ENCODE measurements at regions not wholly inside any gene's neighbourhood (a gene's known extent, or its start where the extent isn't known, plus 50 kb on each side); places are given as distances from the start of the nearest gene placed in this dataset.
"Not testable (repeated sequence)": the region's sequence is repeated elsewhere in the genome, so short reads cannot be mapped to it uniquely, and the experiment has no call there.

GRCh38 chr18:14460364-14460763, 83.0 kb downstream of the POTEC start:
- not testable (repeated sequence) for DNase-seq

GRCh38 chr18:14459826-14460225, 83.6 kb downstream of the POTEC start:
- not testable (repeated sequence) for DNase-seq

- not testable (repeated sequence) for DNase-seq
These were observed 85.1 kb downstream of the POTEC start for GRCh38 chr18:14458009-14458945.

GRCh38 chr18:14450637-14451009, 92.8 kb downstream of the POTEC start:
- not testable (repeated sequence) for DNase-seq

GRCh38 chr18:14449995-14450636, 93.3 kb downstream of the POTEC start:
- not testable (repeated sequence) for DNase-seq

GRCh38 chr18:14449062-14449461, 94.3 kb downstream of the POTEC start:
- not testable (repeated sequence) for DNase-seq

GRCh38 chr18:14447715-14448114, 95.7 kb downstream of the POTEC start:
- not testable (repeated sequence) for DNase-seq

GRCh38 chr18:14435460-14435859, 107.9 kb downstream of the POTEC start:
- DNase-seq, result peak; percentile 2

GRCh38 chr18:14432371-14432770, 111.0 kb downstream of the POTEC start:
- not testable (repeated sequence) for DNase-seq

- peak; percentile 7 for DNase-seq
These were observed 112.3 kb downstream of the POTEC start for GRCh38 chr18:14431031-14431521.

GRCh38 chr18:14415806-14416205, 127.6 kb downstream of the POTEC start:
- DNase-seq, result not testable (repeated sequence)

GRCh38 chr18:14415399-14415798, 128.0 kb downstream of the POTEC start:
- peak; percentile 4 for DNase-seq

- not testable (repeated sequence) for DNase-seq
These were observed 147.9 kb downstream of the POTEC start for GRCh38 chr18:14395533-14395932.

GRCh38 chr18:14393563-14394103, 149.8 kb downstream of the POTEC start:
- DNase-seq, result not testable (repeated sequence)

GRCh38 chr18:14392604-14393003, 150.8 kb downstream of the POTEC start:
- not testable (repeated sequence) for DNase-seq

- not testable (repeated sequence) for DNase-seq
These were observed 158.4 kb downstream of the POTEC start for GRCh38 chr18:14384961-14385360.

- DNase-seq, result not testable (repeated sequence)
These were observed 160.7 kb downstream of the POTEC start for GRCh38 chr18:14382666-14383065.

GRCh38 chr18:14379489-14379888, 163.9 kb downstream of the POTEC start:
- not testable (repeated sequence) for DNase-seq

GRCh38 chr18:14378376-14378775, 165.0 kb downstream of the POTEC start:
- not testable (repeated sequence) for DNase-seq

- DNase-seq, result not testable (repeated sequence)
These were observed 182.1 kb downstream of the POTEC start for GRCh38 chr18:14361346-14361745.

- not testable (repeated sequence) for DNase-seq
These were observed 185.7 kb downstream of the POTEC start for GRCh38 chr18:14357553-14358297.

- not testable (repeated sequence) for DNase-seq
These were observed 201.2 kb downstream of the POTEC start for GRCh38 chr18:14342170-14342569.

- DNase-seq, result not testable (repeated sequence)
These were observed 203.8 kb upstream of the ZNF519 start for GRCh38 chr18:14336017-14336416.
